ENCODE measurements at regions not wholly inside any gene's neighbourhood (a gene's known extent, or its start where the extent isn't known, plus 50 kb on each side); places are given as distances from the start of the nearest gene placed in this dataset.

GRCh38 chr13:44810061-44810840 is 179.0 kb downstream of the NUFIP1 start:
- TF ChIP-seq CTCF (conservative IDR thresholded peaks at IDR 0.05) (no peak), ZFX (IDR thresholded peaks at IDR 0.05) (no peak)
- no peak overlapping the region for H3K27ac ChIP-seq

- no peak overlapping the region for H3K27ac ChIP-seq
- no peak for TF ChIP-seq ZFX (IDR thresholded peaks at IDR 0.05)
- no peak for TF ChIP-seq CTCF (conservative IDR thresholded peaks at IDR 0.05)
Observed at GRCh38 chr13:44809190-44809589, 180.1 kb downstream of the NUFIP1 start.

GRCh38 chr13:44808185-44808584 is 181.1 kb downstream of the NUFIP1 start:
- no peak overlapping the region for H3K27ac ChIP-seq
- TF ChIP-seq CTCF (conservative IDR thresholded peaks at IDR 0.05) = no peak
- TF ChIP-seq ZFX (IDR thresholded peaks at IDR 0.05) = no peak

GRCh38 chr13:44807449-44808034 is 181.7 kb downstream of the NUFIP1 start:
- TF ChIP-seq CTCF (conservative IDR thresholded peaks at IDR 0.05) (no peak), ZFX (IDR thresholded peaks at IDR 0.05) (no peak)
- no peak overlapping the region for H3K27ac ChIP-seq

- TF ChIP-seq CTCF (conservative IDR thresholded peaks at IDR 0.05) (no peak), ZFX (IDR thresholded peaks at IDR 0.05) (no peak)
Observed at GRCh38 chr13:44806826-44807225, 182.4 kb downstream of the NUFIP1 start.

GRCh38 chr13:44805585-44805984 is 183.7 kb downstream of the NUFIP1 start:
- H3K27ac ChIP-seq = no peak overlapping the region
- TF ChIP-seq ZFX (IDR thresholded peaks at IDR 0.05) (no peak), CTCF (conservative IDR thresholded peaks at IDR 0.05) (no peak)

More at GRCh38 chr13:44806826-44807225, 182.4 kb downstream of the NUFIP1 start:
- no peak overlapping the region for H3K27ac ChIP-seq

- H3K27ac ChIP-seq = no peak overlapping the region
- TF ChIP-seq ZFX (IDR thresholded peaks at IDR 0.05) = no peak
- no peak for TF ChIP-seq CTCF (conservative IDR thresholded peaks at IDR 0.05)
Observed at GRCh38 chr13:44803390-44803789, 185.9 kb downstream of the NUFIP1 start.
